GM12891 (cell line): ENCODE measurements at regions not wholly inside any gene's neighbourhood (a gene's known extent, or its start where the extent isn't known, plus 50 kb on each side); places are given as distances from the start of the nearest gene placed in this dataset.

Experiments
- POLR2A ChIP-seq: IDR thresholded peaks from 2 replicates; pipeline ENCODE4 v1.6.1; 2011; ENCODE audit warnings: low read depth, low read length, control low read depth
- POLR2AphosphoS5 ChIP-seq: IDR thresholded peaks from 2 replicates; pipeline ENCODE4 v1.6.1; 2011; ENCODE audit warnings: low read depth, low read length, control low read depth
- SPI1 ChIP-seq: IDR thresholded peaks from 2 replicates; pipeline ENCODE4 v1.6.1; 2011; ENCODE audit warnings: low read depth, low read length, control low read depth
- TAF1 ChIP-seq: IDR thresholded peaks from 2 replicates; pipeline ENCODE4 v1.6.1; 2011; ENCODE audit warnings: low read depth, low read length, control low read depth

DNA sequence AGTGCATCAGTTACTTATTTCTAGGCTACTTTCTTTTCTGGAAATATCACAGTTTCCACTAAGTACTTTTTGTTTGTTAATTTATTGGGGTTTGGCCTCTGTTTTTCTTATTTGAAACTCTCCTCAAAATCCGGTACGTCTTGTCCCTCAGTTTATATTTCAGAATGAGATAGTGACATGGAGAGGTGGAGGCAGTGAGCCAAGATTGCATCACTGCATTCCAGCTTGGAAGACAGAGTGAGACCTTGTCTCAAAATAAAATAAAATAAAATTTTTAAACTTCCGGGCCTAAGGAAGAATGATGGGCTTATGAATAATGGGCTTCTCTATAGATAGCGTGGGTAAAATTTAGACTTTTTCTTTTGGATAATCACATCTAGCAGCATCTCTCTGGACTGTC, 567.8 kb downstream of the TRIML1 start:
- TF ChIP-seq POLR2A (no peak), TAF1 (no peak), POLR2AphosphoS5 (no peak), SPI1 (no peak)
